Endometrium (tissue), 2 donors: ENCODE measurements at regions not wholly inside any gene's neighbourhood (a gene's known extent, or its start where the extent isn't known, plus 50 kb on each side); places are given as distances from the start of the nearest gene placed in this dataset.

Experiments
- FAIRE-seq: peaks from 2 replicates; lab custom pipeline; 2012; peaks lifted over from hg19 to GRCh38; lab: Jason Lieb, UNC
- donor health status: control.
- donor health status: control.

DNA sequence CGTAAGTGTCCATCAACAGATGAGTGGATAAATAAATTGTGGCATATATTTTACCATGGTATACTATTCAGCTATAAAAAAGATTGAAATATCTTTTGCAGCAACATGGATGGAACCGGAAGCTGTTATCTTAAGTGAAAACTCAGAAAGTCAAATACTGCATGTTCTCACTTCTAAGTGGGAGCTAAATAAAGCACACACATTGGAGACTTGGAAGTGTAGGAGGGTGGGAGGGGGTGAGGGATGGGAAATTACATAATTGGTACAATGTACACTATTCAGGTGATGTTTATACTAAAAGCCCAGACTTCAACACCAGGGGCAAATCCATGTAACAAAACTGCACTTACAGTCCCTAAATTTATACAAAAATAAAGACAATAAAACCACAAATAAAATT lies 72.6 kb upstream of the SPRY1 start:
- no peak for FAIRE-seq

DNA sequence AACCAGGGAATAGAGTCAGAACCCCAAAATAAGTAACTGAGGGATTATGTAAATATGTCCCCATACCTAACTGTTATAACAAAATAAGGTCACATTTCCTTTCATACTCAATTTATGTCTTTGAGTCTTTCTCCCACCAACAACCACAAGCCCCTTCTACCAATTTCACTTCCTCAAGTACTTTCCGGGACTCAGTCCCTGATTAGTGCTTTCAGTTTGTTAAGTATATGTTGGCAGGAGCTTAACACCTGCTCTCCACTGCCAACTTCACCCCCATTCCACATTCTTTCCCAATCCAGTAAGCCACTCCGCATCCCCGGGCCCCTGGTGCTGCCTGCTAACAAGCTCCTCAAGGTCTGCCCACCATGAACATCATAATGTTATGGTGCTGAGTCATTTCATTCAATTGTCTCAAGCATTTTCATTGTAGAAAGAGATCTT lies 71.3 kb upstream of the SPRY1 start:
- no peak for FAIRE-seq

DNA sequence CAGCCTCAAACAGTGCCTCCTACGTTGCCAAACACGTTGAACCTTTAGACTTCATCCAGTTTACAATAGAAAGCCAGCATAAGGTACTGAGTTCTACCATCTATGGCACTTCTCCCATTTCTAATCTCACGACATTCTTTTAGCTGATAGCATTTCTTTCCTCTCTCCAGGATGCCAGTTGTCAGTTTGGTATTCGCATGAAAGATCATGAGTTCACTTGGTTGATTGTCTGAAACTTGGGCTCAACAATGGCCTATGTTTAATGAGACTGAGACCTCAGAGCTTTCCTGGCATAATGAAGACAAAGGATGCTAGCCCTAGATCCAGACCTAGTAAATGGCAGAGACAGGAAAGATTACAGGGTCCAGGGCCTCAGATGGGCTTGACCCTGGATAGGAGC lies 69.2 kb upstream of the SPRY1 start:
- no peak for FAIRE-seq

DNA sequence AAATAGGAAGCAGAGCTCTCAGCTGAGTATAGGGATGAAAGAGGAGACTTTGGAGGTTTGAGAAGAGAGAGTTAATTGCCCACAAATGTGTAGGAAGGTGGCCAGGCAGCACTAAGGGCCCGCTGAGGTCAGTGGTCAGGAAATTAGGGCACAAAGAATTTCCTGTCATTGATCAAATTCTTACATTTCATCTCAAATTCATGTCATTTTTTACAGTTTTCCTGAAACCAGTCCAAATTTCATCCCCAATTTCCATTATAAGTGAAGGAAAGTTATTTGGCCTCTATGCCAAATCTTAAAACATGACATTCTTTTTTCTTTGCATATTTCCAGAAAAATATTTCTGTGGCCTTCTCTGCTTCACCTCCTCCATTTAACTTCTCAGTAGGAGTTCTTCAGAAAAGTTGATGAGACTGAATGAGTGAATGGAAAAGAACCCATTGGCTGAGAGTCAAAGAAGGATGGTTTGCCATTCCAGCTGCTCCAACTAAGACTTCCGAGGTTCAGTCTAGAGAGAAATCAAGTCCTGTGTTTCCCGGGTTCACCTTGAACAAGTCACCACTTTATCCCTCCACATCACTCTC lies 68.7 kb upstream of the SPRY1 start:
- FAIRE-seq, result no peak

DNA sequence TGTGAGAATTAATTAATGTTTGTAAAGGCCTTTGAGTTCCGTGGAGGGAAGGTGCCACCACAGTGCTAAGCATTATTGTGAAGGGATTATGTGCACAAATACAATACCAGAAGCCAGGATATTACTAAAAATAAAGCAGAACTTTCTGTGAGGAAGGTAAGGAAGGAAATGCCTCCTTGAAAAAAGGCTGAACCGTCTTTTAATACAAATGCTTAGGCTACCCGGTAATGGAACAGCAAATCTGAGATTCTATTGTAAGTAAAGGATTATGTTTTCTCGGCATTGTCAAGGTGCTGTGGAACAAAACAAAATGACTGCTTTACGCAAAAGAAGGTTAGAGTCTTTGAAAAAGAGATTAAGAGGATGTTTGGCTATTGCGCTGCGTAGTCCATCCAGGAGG lies 57.9 kb upstream of the SPRY1 start:
- FAIRE-seq, result no peak

DNA sequence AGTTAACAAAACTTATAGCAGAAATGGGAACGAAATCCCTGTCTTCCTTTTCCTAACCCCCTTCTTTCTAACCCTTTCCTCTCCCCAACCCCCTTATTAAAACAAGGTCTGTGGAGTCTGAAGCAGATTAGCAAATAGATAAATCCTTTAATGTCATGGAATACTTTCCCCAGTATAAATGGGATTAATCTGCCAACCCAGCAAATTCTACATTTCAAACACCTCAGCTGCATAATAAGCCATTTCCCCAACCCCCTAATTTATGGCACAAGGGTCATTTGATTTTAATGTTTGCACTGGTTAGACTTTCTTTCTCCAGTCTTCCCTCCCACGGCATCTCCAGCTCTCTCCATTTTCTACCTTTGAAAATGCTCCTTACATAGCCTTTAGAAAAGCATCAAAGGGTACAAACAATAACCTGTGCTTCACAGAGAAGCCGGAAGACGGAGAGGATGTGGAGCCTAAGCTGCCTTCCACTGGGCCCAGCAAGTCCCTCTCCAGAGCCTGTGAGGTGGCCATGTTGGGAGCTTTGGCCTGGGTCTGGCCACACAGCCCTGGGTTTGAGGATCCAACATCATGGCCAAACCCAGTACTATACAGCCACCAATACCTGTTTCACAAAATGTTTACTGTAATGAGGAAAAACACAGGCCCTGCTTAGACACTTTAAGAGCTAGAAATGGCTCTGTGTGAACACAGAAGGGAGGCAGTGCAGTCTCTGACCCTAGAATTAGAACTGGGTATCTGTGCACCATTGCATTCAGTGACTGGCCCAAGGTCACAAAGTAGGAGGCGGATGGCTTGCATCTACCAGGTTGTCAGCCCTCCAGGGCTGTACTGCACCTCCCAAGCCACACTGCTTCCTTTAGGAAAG lies 56.9 kb upstream of the SPRY1 start:
- FAIRE-seq, result no peak

DNA sequence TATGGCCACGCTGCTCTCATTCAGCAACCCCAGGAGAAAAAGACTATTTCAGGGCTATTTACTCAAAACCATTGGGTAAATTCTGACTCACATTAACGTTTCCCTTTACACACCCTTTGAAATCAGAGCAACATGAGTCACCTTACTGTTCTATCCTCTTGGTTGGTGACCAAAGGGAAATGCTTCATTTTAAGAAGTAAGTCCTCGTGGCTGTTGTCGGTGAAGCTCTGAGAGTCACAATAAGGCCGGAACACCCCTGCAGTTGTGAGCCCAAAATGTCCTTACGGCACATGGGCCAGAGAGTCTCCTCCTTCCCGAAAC lies 56.3 kb upstream of the SPRY1 start:
- no peak for FAIRE-seq

DNA sequence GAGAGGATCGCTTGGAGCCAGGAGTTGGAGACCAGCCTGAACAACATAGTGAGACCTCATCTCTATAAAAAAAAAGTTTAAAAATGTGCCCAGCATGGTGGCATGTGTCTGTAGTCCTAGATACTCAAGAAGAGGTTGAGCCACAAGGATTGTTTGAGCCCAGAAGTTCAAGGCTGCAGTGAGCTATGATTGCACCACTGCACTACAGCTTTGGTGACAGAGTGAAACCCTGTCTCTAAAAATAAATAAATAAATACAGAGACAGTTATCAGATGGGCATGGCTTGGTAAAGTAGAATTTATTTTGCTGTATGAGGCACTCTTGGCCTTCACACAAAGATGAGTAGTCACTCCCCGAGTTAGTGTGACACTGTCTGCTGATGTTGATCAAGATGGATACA lies 54.1 kb upstream of the SPRY1 start:
- FAIRE-seq, result no peak

DNA sequence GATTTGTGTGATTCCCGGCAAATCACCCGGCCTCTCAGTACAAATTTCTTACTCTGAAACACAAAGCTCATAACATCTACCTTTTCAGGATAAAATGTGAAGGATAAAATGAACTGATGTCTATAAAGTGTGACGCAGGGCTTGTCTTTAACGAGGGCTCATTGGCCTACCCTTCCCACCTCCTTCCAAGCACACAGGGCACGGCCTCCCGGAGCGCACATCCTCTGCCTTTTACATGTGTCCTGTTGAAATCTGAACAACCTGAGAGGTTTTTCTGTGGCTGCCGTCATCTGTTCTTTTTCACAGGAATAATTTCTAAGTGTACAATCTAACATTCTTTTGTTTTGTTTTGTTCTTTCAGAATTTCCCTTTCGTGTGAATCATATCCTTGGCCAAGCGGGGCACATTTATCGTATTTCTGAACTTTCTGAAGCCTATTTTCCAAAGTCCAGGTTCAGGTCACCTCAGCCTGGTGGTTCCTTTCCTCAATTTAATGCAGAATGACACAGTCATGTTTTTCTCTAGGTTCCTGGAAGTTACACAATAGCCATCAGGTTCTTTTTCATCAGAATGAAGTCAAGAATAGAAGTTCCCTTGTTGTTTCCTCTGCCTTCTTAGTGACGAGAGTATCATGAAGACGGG lies 53.1 kb upstream of the SPRY1 start:
- no peak for FAIRE-seq

DNA sequence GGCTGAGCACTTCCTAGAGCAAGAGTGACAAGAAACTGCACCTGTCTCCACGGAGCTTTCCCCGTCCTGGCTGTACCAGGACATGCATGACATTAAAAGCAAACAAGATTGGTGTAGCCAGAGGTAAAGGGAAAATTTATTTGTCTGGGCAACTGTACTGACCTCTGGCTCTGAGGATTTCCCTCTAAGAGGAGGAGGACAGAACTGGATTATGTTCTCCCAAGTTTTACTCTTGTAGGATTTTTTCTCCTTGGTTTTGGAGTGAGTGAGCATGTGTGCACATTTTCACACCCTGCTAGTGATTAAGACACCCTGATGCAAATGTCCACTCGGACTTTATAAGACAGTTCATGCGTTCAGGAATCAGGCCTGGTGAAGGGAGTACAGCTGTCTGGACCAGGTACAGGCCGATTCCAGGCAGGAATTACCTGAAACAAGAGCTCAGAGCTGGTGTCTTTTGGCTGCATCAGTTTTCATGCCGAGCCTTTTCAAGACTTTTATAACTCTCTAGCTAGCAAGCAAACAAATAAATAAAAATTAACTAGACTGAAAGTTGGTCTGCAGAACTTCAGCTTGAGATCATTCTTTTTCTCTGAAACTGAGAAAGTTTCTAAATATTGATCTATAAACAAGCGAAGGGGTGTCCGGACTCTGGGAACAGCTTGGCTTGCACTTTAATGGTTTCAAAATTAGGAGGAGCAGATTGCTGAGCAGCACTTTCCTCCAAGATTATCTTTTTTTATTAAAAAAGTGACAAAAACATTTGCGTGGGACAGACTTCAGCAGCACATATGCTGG lies 51.3 kb upstream of the SPRY1 start:
- no peak for FAIRE-seq

DNA sequence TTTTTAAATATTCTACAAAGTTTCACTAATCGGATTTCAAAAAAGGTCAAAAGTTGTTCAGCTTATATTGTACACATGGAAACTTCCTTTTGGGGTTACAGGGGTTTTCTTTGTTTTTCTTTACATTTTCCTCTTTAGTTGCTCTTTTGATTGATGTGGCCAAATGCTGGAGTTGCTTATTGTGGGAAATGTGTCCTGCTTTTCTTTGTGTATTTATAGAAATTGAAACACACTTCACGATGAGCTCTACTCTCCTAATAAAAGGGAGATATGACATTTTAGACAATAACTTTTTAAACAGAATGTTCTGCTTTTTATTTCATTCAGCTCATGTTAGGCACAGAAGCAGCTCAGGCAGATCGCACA lies 50.7 kb upstream of the SPRY1 start:
- FAIRE-seq, result no peak

DNA sequence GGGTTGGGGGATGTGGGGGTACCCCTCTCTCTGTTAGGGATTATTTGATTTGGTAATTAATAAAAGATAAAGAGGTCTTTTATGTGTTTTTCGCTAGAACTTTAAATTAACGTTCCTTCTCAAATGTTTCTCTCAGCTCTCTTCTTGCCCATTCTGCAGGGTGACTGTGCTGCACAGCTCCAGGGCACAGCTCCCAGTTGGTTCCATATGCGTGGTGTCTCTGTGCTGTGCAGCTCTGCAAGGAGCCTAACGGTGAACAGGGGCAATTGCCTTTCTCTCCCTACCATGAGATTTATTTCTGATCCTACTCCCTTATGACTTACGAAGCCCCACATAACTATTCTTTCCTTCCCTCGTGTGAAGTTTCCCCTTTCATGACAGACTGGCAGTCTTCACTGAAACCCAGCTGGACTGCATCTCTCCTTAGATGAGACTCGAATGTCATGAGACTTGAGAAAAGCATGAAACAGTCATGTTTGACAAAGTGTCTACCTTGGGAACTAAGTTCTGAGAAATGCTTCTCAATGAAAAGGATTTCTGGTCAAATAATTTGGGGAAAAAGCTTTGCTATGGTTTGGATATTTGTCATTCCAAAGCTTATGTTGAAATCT lies 50.2 kb upstream of the SPRY1 start:
- FAIRE-seq, result no peak
